ENCODE measurements at regions not wholly inside any gene's neighbourhood (a gene's known extent, or its start where the extent isn't known, plus 50 kb on each side); places are given as distances from the start of the nearest gene placed in this dataset.

GRCh38 chr20:1824834-1825233 lies 70.4 kb upstream of the SIRPA start:
- 56 to 70% (median 67%) methylated on average over 4 of the region's 4 CpGs for WGBS, 5 donors
- DNase-seq: no peak
- Histone ChIP-seq H3K4me3 (peak overlapping the region in 1 of 8 donors; percentile 37), H3K4me1 (peaks cover 0 to 76% (median 11%) of the 10 kb centered on the region in 6 donors), H3K36me3 (no peaks in the 10 kb centered on the region), H3K27me3 (replicated peaks in 1 of 7) (peaks cover 0 to 11% (median 0%) of the 10 kb centered on the region in 7 donors), H3K9me3 (peaks cover 0 to 45% (median 31%) of the 10 kb centered on the region in 8 donors), H3K27ac (peak overlapping the region in 7 of 8 donors; percentile 7 to 93 (median 77))
- intact Hi-C loops (cut with DNase I; ENCODE audit: low total_unique reads): no loop called here
- TF ChIP-seq CTCF (IDR thresholded peaks at IDR 0.05 in 8 of 11, conservative IDR thresholded peaks at IDR 0.05 in 3 of 11) (no peak), POLR2A (IDR thresholded peaks at IDR 0.05) (no peak), POLR2AphosphoS5 (IDR thresholded peaks at IDR 0.05) (no peak)

GRCh38 chr20:1824181-1824580 lies 71.0 kb upstream of the SIRPA start:
- TF ChIP-seq CTCF (IDR thresholded peaks at IDR 0.05 in 8 of 11, conservative IDR thresholded peaks at IDR 0.05 in 3 of 11): no peak
- TF ChIP-seq POLR2AphosphoS5 (IDR thresholded peaks at IDR 0.05): peak in 1 of 3 donors; percentile 48
- peak overlapping the region in 7 of 8 donors; percentile 7 to 93 (median 77) for H3K27ac ChIP-seq

GRCh38 chr20:1823450-1823844 lies 71.8 kb upstream of the SIRPA start:
- Histone ChIP-seq H3K27ac (peak overlapping the region in 7 of 8 donors; percentile 6 to 93 (median 77)), H3K4me3 (peak overlapping the region in 1 of 8 donors; percentile 37), H3K4me1 (peaks cover 0 to 76% (median 17%) of the 10 kb centered on the region in 6 donors), H3K36me3 (no peaks in the 10 kb centered on the region), H3K9me3 (peaks cover 0 to 45% (median 31%) of the 10 kb centered on the region in 8 donors), H3K27me3 (replicated peaks in 1 of 7) (peaks cover 0 to 15% (median 0%) of the 10 kb centered on the region in 7 donors)
- no peak for DNase-seq
- intact Hi-C loops (cut with DNase I; ENCODE audit: low total_unique reads): no loop called here
- TF ChIP-seq POLR2AphosphoS5 (IDR thresholded peaks at IDR 0.05) (no peak), CTCF (IDR thresholded peaks at IDR 0.05 in 8 of 11, conservative IDR thresholded peaks at IDR 0.05 in 3 of 11) (no peak), POLR2A (IDR thresholded peaks at IDR 0.05) (no peak)
- WGBS, 5 donors: 69 to 81% (median 80%) methylated on average over 5 of the region's 5 CpGs

More at GRCh38 chr20:1824181-1824580, 71.0 kb upstream of the SIRPA start:
- H3K36me3 ChIP-seq: no peaks in the 10 kb centered on the region
- H3K9me3 ChIP-seq: peaks cover 0 to 45% (median 31%) of the 10 kb centered on the region in 8 donors
- intact Hi-C loops (cut with DNase I; ENCODE audit: low total_unique reads): no loop called here
- H3K4me3 ChIP-seq: peak overlapping the region in 1 of 8 donors; percentile 37
- no peak for DNase-seq
- peaks cover 0 to 76% (median 14%) of the 10 kb centered on the region in 6 donors for H3K4me1 ChIP-seq
- H3K27me3 ChIP-seq (replicated peaks in 1 of 7): peaks cover 0 to 15% (median 0%) of the 10 kb centered on the region in 7 donors

- peaks cover 0 to 18% (median 0%) of the 10 kb centered on the region in 7 donors for H3K27me3 ChIP-seq (replicated peaks in 1 of 7)
- TF ChIP-seq CTCF (IDR thresholded peaks at IDR 0.05 in 8 of 11, conservative IDR thresholded peaks at IDR 0.05 in 3 of 11) (no peak), POLR2A (IDR thresholded peaks at IDR 0.05) (no peak), POLR2AphosphoS5 (IDR thresholded peaks at IDR 0.05) (no peak)
- no peaks in the 10 kb centered on the region for H3K36me3 ChIP-seq
- 87 to 96% (median 88%) methylated on average over 4 of the region's 4 CpGs for WGBS, 5 donors
- DNase-seq: no peak
- peaks cover 0 to 45% (median 31%) of the 10 kb centered on the region in 8 donors for H3K9me3 ChIP-seq
- peak overlapping the region in 7 of 8 donors; percentile 6 to 93 (median 77) for H3K27ac ChIP-seq
- H3K4me3 ChIP-seq: peak overlapping the region in 1 of 8 donors; percentile 37
- H3K4me1 ChIP-seq: peaks cover 0 to 78% (median 21%) of the 10 kb centered on the region in 6 donors
- intact Hi-C loops (cut with DNase I; ENCODE audit: low total_unique reads): no loop called here
Observed at GRCh38 chr20:1822564-1823449, 72.4 kb upstream of the SIRPA start.
